ENCODE measurements at regions not wholly inside any gene's neighbourhood (a gene's known extent, or its start where the extent isn't known, plus 50 kb on each side); places are given as distances from the start of the nearest gene placed in this dataset.
A peak's percentile ranks its signal among the peaks of the same experiment; 100 is the strongest.

DNA sequence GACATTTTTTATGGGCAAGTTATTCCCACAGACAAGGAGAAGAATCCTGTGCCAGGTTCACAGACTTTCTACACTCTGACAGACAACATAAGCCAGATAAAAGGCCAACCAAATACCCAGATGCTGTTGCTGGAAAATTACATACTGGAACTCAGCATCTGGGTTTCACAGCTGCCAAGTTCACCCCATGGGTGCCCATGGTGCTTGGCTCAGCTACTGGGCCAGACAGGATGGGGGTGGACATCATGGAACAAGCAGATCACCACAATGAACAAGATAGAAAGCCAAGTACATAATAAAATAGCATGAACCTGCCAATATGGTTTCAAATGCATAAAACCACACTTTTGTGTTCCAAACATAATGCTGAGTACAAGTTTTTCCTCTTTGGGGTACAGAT, 999.8 kb downstream of the NR2F1-AS1 start:
- peak overlapping the region in 1 of 2 experiments; percentile 21 for H3K18ac ChIP-seq (ENCODE audit: low read depth in 1 of 2, low read length in 2 of 2)
- H2BK120ac ChIP-seq (ENCODE audit: low read depth, low read length) = no peak overlapping the region
- no peak overlapping the region for H4K91ac ChIP-seq (ENCODE audit: low read length)
- no peak overlapping the region for H4K8ac ChIP-seq (ENCODE audit: low read length)
- H2AFZ ChIP-seq (ENCODE audit: low read depth, low read length) = no peak overlapping the region
- no peak overlapping the region for H3K27ac ChIP-seq (ENCODE audit: low read length, poor library complexity, severe bottlenecking)
- H3K4me2 ChIP-seq (ENCODE audit: low read length, poor library complexity, severe bottlenecking) = no peak overlapping the region
- H3K27me3 ChIP-seq (ENCODE audit: control insufficient read depth in 1 of 2, insufficient read depth in 1 of 2, low read length in 2 of 2) = no peaks in the 10 kb centered on the region
- H3K79me1 ChIP-seq (replicated peaks; ENCODE audit: low read length, poor library complexity, severe bottlenecking) = no peaks in the 10 kb centered on the region
- H3K9me3 ChIP-seq (ENCODE audit: control insufficient read depth, low read length) = no peaks in the 10 kb centered on the region
- H3K14ac ChIP-seq (ENCODE audit: low read length in 2 of 2) = no peak overlapping the region
- H3K4me3 ChIP-seq (ENCODE audit: insufficient read depth in 1 of 2, low read depth in 1 of 2, low read length in 2 of 2) = no peak overlapping the region
- DNase-seq = no peak
- H2BK12ac ChIP-seq (ENCODE audit: low read length in 2 of 2) = no peak overlapping the region
- no peaks in the 10 kb centered on the region for H3K4me1 ChIP-seq (ENCODE audit: control insufficient read depth, insufficient read depth, low read depth, low read length)
- no peak overlapping the region for H3K4ac ChIP-seq (ENCODE audit: low read depth in 1 of 2, low read length in 2 of 2)
- no peak overlapping the region for H3K9ac ChIP-seq (ENCODE audit: low read length)
- no peak overlapping the region for H3K23ac ChIP-seq (ENCODE audit: low read length in 2 of 2)
- no peak overlapping the region for H2BK5ac ChIP-seq (ENCODE audit: low read depth, low read length, poor library complexity, severe bottlenecking)
- H2AK5ac ChIP-seq (ENCODE audit: low read length, severe bottlenecking) = no peak overlapping the region
- H2BK15ac ChIP-seq (ENCODE audit: low read depth, poor library complexity, severe bottlenecking) = no peak overlapping the region
- H3K36me3 ChIP-seq (ENCODE audit: control insufficient read depth in 1 of 2, insufficient read depth in 2 of 2, low read depth in 1 of 2, low read length in 2 of 2) = no peaks in the 10 kb centered on the region

DNA sequence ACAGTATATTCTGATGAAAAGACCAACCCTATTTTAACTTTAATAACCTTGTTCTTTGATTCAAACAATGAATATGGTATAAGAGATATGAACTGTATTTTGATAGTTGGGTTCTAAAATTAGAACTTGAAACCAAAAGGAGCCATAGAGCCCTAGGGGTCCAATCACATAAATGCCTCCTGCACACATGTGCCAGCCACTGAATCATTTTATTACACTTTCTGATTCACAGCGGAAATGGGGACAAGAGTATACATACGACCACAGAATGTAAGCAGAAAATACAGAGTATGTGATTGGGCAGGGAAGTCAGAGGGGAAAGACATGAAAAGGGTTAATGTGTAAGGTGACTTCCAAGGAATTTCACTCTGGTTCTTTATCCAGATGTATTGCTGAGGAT, 1000.2 kb downstream of the NR2F1-AS1 start:
- Histone ChIP-seq H3K4me2 (ENCODE audit: low read length, poor library complexity, severe bottlenecking) (no peak overlapping the region), H3K14ac (ENCODE audit: low read length in 2 of 2) (no peak overlapping the region)
- 93% methylated on average over 2 of the region's 2 CpGs for WGBS

DNA sequence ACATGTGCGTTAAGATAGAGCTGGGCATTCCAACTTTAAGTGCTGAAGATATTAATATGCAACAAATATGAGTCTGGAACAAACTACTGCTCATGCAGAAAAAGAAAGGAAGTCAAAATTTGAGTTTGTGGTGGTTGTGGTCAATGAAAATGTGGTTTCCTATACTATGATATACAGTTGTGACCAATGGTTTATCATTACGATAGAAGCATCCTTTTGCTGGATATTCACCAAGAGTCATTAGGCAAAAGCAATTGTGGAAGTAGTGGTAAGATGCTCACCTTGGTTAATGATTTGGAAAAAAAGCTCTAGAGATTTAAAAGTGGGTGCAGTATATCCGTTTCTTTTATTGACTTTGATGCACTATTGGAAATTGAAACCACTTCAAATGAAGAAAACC, 1007.0 kb downstream of the NR2F1-AS1 start:
- no peak overlapping the region for H3K4ac ChIP-seq (ENCODE audit: low read depth in 1 of 2, low read length in 2 of 2)
- H4K91ac ChIP-seq (ENCODE audit: low read length) = no peak overlapping the region

More for the DNA sequence above, 1000.2 kb downstream of the NR2F1-AS1 start:
- Histone ChIP-seq H3K9me3 (ENCODE audit: control insufficient read depth, low read length) (no peaks in the 10 kb centered on the region), H3K23ac (ENCODE audit: low read length in 2 of 2) (no peak overlapping the region), H2BK120ac (ENCODE audit: low read depth, low read length) (no peak overlapping the region), H2BK5ac (ENCODE audit: low read depth, low read length, poor library complexity, severe bottlenecking) (no peak overlapping the region), H4K8ac (ENCODE audit: low read length) (no peak overlapping the region), H3K4me1 (ENCODE audit: control insufficient read depth, insufficient read depth, low read depth, low read length) (no peaks in the 10 kb centered on the region), H3K4me3 (ENCODE audit: insufficient read depth in 1 of 2, low read depth in 1 of 2, low read length in 2 of 2) (no peak overlapping the region), H3K27me3 (ENCODE audit: control insufficient read depth in 1 of 2, insufficient read depth in 1 of 2, low read length in 2 of 2) (no peaks in the 10 kb centered on the region), H2AK5ac (ENCODE audit: low read length, severe bottlenecking) (no peak overlapping the region), H2BK12ac (ENCODE audit: low read length in 2 of 2) (no peak overlapping the region), H3K4ac (ENCODE audit: low read depth in 1 of 2, low read length in 2 of 2) (no peak overlapping the region), H3K27ac (ENCODE audit: low read length, poor library complexity, severe bottlenecking) (no peak overlapping the region), H3K79me1 (replicated peaks; ENCODE audit: low read length, poor library complexity, severe bottlenecking) (no peaks in the 10 kb centered on the region), H3K9ac (ENCODE audit: low read length) (no peak overlapping the region), H3K36me3 (ENCODE audit: control insufficient read depth in 1 of 2, insufficient read depth in 2 of 2, low read depth in 1 of 2, low read length in 2 of 2) (no peaks in the 10 kb centered on the region), H2AFZ (ENCODE audit: low read depth, low read length) (no peak overlapping the region), H4K91ac (ENCODE audit: low read length) (no peak overlapping the region), H2BK15ac (ENCODE audit: low read depth, poor library complexity, severe bottlenecking) (no peak overlapping the region), H3K18ac (ENCODE audit: low read depth in 1 of 2, low read length in 2 of 2) (no peak overlapping the region)
- no peak for DNase-seq

DNA sequence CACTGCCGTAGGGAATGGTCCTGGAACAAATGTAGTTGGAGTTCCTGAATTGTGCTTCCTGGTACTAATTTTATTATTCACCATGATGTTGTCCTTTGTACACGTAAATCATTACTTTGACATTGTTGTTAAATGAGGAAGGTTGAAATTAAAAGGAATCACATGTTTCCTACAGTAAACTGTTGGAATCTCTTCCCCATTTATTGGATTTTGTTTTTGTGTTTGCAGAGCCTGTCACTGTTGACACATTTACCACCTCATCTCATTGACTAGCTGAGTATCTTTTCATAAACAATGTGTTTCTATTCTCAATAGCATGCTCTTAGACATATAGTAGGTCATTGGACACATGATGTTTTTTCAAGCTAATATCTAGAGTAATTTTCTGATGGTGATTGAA, 1012.5 kb downstream of the NR2F1-AS1 start:
- Histone ChIP-seq H2AFZ (ENCODE audit: low read depth, low read length) (no peak overlapping the region), H3K14ac (ENCODE audit: low read length in 2 of 2) (no peak overlapping the region), H2BK12ac (ENCODE audit: low read length in 2 of 2) (no peak overlapping the region), H3K27ac (ENCODE audit: low read length, poor library complexity, severe bottlenecking) (no peak overlapping the region), H3K27me3 (ENCODE audit: control insufficient read depth in 1 of 2, insufficient read depth in 1 of 2, low read length in 2 of 2) (no peaks in the 10 kb centered on the region), H2BK5ac (ENCODE audit: low read depth, low read length, poor library complexity, severe bottlenecking) (no peak overlapping the region), H3K9ac (ENCODE audit: low read length) (no peak overlapping the region), H4K8ac (ENCODE audit: low read length) (no peak overlapping the region), H3K36me3 (ENCODE audit: control insufficient read depth in 1 of 2, insufficient read depth in 2 of 2, low read depth in 1 of 2, low read length in 2 of 2) (no peaks in the 10 kb centered on the region), H3K79me1 (replicated peaks; ENCODE audit: low read length, poor library complexity, severe bottlenecking) (no peaks in the 10 kb centered on the region), H2BK15ac (ENCODE audit: low read depth, poor library complexity, severe bottlenecking) (no peak overlapping the region), H3K4ac (ENCODE audit: low read depth in 1 of 2, low read length in 2 of 2) (no peak overlapping the region), H2BK120ac (ENCODE audit: low read depth, low read length) (no peak overlapping the region), H3K4me2 (ENCODE audit: low read length, poor library complexity, severe bottlenecking) (no peak overlapping the region), H3K9me3 (ENCODE audit: control insufficient read depth, low read length) (no peaks in the 10 kb centered on the region), H3K18ac (ENCODE audit: low read depth in 1 of 2, low read length in 2 of 2) (no peak overlapping the region), H3K4me1 (ENCODE audit: control insufficient read depth, insufficient read depth, low read depth, low read length) (no peaks in the 10 kb centered on the region), H2AK5ac (ENCODE audit: low read length, severe bottlenecking) (no peak overlapping the region), H3K23ac (ENCODE audit: low read length in 2 of 2) (no peak overlapping the region), H4K91ac (ENCODE audit: low read length) (no peak overlapping the region), H3K4me3 (ENCODE audit: insufficient read depth in 1 of 2, low read depth in 1 of 2, low read length in 2 of 2) (no peak overlapping the region)
- 86% methylated on average over 1 of the region's 2 CpGs for WGBS
- DNase-seq = no peak

More for the DNA sequence above, 1007.0 kb downstream of the NR2F1-AS1 start:
- H3K9ac ChIP-seq (ENCODE audit: low read length) = no peak overlapping the region
- no peaks in the 10 kb centered on the region for H3K9me3 ChIP-seq (ENCODE audit: control insufficient read depth, low read length)
- no peak overlapping the region for H3K4me3 ChIP-seq (ENCODE audit: insufficient read depth in 1 of 2, low read depth in 1 of 2, low read length in 2 of 2)
- H3K18ac ChIP-seq (ENCODE audit: low read depth in 1 of 2, low read length in 2 of 2) = no peak overlapping the region
- H2BK120ac ChIP-seq (ENCODE audit: low read depth, low read length) = no peak overlapping the region
- no peak overlapping the region for H2BK15ac ChIP-seq (ENCODE audit: low read depth, poor library complexity, severe bottlenecking)
- no peaks in the 10 kb centered on the region for H3K79me1 ChIP-seq (replicated peaks; ENCODE audit: low read length, poor library complexity, severe bottlenecking)
- H3K4me2 ChIP-seq (ENCODE audit: low read length, poor library complexity, severe bottlenecking) = no peak overlapping the region
- H3K23ac ChIP-seq (ENCODE audit: low read length in 2 of 2) = no peak overlapping the region
- no peak overlapping the region for H3K27ac ChIP-seq (ENCODE audit: low read length, poor library complexity, severe bottlenecking)
- H3K36me3 ChIP-seq (ENCODE audit: control insufficient read depth in 1 of 2, insufficient read depth in 2 of 2, low read depth in 1 of 2, low read length in 2 of 2) = no peaks in the 10 kb centered on the region
- no peak overlapping the region for H3K14ac ChIP-seq (ENCODE audit: low read length in 2 of 2)
- H4K8ac ChIP-seq (ENCODE audit: low read length) = no peak overlapping the region
- H2AFZ ChIP-seq (ENCODE audit: low read depth, low read length) = no peak overlapping the region
- DNase-seq = no peak
- no peak overlapping the region for H2BK5ac ChIP-seq (ENCODE audit: low read depth, low read length, poor library complexity, severe bottlenecking)
- H2BK12ac ChIP-seq (ENCODE audit: low read length in 2 of 2) = no peak overlapping the region
- WGBS = 100% methylated on average over 1 of the region's 3 CpGs
- no peaks in the 10 kb centered on the region for H3K27me3 ChIP-seq (ENCODE audit: control insufficient read depth in 1 of 2, insufficient read depth in 1 of 2, low read length in 2 of 2)
- no peaks in the 10 kb centered on the region for H3K4me1 ChIP-seq (ENCODE audit: control insufficient read depth, insufficient read depth, low read depth, low read length)
- H2AK5ac ChIP-seq (ENCODE audit: low read length, severe bottlenecking) = no peak overlapping the region
